ENCODE measurements at regions not wholly inside any gene's neighbourhood (a gene's known extent, or its start where the extent isn't known, plus 50 kb on each side); places are given as distances from the start of the nearest gene placed in this dataset.

DNA sequence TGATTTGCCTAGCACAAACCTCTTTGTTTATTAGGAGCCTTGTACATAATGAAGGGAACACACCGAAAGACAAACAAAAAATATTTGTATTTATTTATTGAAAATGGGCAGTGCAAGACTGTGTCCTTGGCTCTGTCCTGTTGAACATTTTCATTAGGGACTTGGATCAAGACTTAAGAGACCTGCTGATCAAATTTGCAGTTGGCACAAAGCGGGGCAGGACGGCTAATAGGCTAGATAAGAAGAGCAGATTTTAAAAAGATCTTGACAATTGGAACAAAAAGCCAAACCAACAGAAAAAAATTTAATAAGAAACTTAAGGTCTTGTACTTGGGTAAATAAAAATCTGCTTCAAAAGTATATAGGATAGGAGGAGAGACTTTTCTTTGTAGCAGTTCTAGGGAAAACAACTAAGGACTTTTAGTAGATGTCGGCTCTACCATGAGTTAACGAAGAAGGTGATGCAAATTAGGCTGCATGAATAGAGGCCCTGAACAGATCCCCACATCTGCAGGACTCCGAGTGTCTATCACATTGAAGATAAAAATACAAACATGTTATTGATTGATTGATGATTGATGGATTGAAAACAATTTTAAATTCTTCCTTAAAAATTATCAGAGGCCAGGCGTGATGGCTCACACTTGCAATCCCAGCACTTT, 124.1 kb upstream of the SPACA1 start:
- ChIA-PET CTCF (no interaction called here), POLR2A (no interaction called here)
- TF ChIP-seq, protein P1, sequence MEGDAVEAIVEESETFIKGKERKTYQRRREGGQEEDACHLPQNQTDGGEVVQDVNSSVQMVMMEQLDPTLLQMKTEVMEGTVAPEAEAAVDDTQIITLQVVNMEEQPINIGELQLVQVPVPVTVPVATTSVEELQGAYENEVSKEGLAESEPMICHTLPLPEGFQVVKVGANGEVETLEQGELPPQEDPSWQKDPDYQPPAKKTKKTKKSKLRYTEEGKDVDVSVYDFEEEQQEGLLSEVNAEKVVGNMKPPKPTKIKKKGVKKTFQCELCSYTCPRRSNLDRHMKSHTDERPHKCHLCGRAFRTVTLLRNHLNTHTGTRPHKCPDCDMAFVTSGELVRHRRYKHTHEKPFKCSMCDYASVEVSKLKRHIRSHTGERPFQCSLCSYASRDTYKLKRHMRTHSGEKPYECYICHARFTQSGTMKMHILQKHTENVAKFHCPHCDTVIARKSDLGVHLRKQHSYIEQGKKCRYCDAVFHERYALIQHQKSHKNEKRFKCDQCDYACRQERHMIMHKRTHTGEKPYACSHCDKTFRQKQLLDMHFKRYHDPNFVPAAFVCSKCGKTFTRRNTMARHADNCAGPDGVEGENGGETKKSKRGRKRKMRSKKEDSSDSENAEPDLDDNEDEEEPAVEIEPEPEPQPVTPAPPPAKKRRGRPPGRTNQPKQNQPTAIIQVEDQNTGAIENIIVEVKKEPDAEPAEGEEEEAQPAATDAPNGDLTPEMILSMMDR (IDR thresholded peaks at IDR 0.05; ENCODE audit: insufficient read depth, low read depth, low read length) = no peak
- Histone ChIP-seq H3K27me3 (ENCODE audit: control insufficient read depth, insufficient read depth, low read length) (no peaks in the 10 kb centered on the region), H3K36me3 (ENCODE audit: control insufficient read depth, insufficient read depth, low read length) (no peaks in the 10 kb centered on the region), H3K4me3 (ENCODE audit: low read depth, low read length) (no peak overlapping the region)
- no peak for DNase-seq (ENCODE audit: low read depth)

- H3K27me3 ChIP-seq (ENCODE audit: control insufficient read depth, insufficient read depth, low read length) = no peaks in the 10 kb centered on the region
- H3K4me3 ChIP-seq (ENCODE audit: low read depth, low read length) = no peak overlapping the region
- TF ChIP-seq, protein P1 (IDR thresholded peaks at IDR 0.05; ENCODE audit: insufficient read depth, low read depth, low read length) = no peak
- DNase-seq (ENCODE audit: low read depth) = no peak
- ChIA-PET POLR2A (no interaction called here), CTCF (no interaction called here)
- H3K36me3 ChIP-seq (ENCODE audit: control insufficient read depth, insufficient read depth, low read length) = no peaks in the 10 kb centered on the region
Measured at GRCh38 chr6:87922947-87923330, 124.7 kb upstream of the SPACA1 start.

DNA sequence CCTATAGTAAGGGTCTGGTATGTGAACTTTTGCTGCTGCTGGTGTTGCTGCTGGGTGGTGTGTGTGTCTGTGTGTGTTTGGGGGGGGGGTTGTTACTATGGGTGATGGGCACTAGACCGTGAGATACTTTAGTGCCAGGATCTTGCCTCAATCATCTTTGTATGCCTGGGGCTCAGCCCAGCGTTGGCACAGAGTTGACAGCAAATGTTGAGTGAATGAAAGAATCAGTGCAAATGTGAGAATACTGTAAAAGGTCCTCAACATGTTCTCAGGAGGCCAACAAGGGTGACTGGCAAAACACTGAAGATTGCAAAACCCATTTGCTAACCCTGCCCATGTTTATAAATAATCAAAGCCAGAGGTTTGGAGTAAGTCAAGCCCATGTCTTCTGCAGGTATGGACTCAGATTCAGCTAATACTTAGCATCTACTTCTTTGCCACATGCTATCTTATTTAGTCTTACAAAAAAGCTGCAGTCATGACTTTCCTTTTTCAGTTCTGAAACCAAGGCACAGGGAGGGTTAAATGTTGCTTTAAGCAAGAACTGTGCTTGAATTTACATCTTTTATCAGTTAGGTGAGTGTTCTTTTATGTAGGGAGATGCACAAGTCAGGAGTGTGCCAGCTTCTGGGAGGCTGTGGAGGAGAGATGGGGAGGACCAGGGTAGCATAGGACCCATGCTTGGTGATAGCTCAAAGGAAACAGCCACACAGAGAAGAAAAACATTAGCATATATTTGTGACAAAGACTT, 125.3 kb upstream of the SPACA1 start:
- TF ChIP-seq, protein P1 (IDR thresholded peaks at IDR 0.05; ENCODE audit: insufficient read depth, low read depth, low read length) = no peak
- no peaks in the 10 kb centered on the region; the same call in 1 of the 2 replicates for H3K27me3 ChIP-seq (ENCODE audit: control insufficient read depth, insufficient read depth, low read length)
- ChIA-PET POLR2A (no interaction called here), CTCF (no interaction called here)
- no peak overlapping the region for H3K4me3 ChIP-seq (ENCODE audit: low read depth, low read length)
- DNase-seq (ENCODE audit: low read depth) = no peak
- no peaks in the 10 kb centered on the region for H3K36me3 ChIP-seq (ENCODE audit: control insufficient read depth, insufficient read depth, low read length)

- Histone ChIP-seq H3K36me3 (ENCODE audit: control insufficient read depth, insufficient read depth, low read length) (no peaks in the 10 kb centered on the region), H3K4me3 (ENCODE audit: low read depth, low read length) (no peak overlapping the region), H3K27me3 (ENCODE audit: control insufficient read depth, insufficient read depth, low read length) (no peaks in the 10 kb centered on the region; the same call in none of the 2 replicates)
- POLR2A ChIA-PET = no interaction called here
- CTCF ChIA-PET = no interaction called here
- DNase-seq (ENCODE audit: low read depth) = no peak
- TF ChIP-seq, protein P1 (IDR thresholded peaks at IDR 0.05; ENCODE audit: insufficient read depth, low read depth, low read length) = no peak
Measured at GRCh38 chr6:87921034-87921433, 126.6 kb upstream of the SPACA1 start.

DNA sequence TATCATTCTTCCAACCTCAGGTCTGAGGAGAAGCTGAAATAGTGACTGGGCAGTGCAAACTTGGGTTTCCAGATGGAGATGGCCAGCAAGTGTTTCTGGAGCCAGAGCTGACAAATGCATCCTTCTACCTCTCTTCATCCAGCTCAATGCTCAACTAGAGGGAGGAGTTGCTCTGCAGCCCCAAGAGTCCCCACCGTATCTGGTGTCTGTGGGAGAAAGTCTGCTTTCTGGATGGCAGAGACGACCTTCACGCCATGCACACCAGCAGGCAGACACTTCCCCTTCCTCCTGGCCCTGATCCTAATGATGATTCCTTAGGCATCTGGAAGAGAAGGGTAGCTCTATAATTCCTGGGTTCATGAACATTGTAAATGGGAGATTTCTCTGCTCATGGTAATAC, 127.4 kb upstream of the SPACA1 start:
- CTCF ChIA-PET = no interaction called here
- TF ChIP-seq, protein P1 (IDR thresholded peaks at IDR 0.05; ENCODE audit: insufficient read depth, low read depth, low read length) = no peak
- no peak for DNase-seq (ENCODE audit: low read depth)
- H3K4me3 ChIP-seq (ENCODE audit: low read depth, low read length) = no peak overlapping the region
- peaks cover 1% of the 10 kb centered on the region for H3K27me3 ChIP-seq (ENCODE audit: control insufficient read depth, insufficient read depth, low read length)
- H3K36me3 ChIP-seq (ENCODE audit: control insufficient read depth, insufficient read depth, low read length) = no peaks in the 10 kb centered on the region
- POLR2A ChIA-PET = no interaction called here
